ENCODE measurements at regions not wholly inside any gene's neighbourhood (a gene's known extent, or its start where the extent isn't known, plus 50 kb on each side); places are given as distances from the start of the nearest gene placed in this dataset.

DNA sequence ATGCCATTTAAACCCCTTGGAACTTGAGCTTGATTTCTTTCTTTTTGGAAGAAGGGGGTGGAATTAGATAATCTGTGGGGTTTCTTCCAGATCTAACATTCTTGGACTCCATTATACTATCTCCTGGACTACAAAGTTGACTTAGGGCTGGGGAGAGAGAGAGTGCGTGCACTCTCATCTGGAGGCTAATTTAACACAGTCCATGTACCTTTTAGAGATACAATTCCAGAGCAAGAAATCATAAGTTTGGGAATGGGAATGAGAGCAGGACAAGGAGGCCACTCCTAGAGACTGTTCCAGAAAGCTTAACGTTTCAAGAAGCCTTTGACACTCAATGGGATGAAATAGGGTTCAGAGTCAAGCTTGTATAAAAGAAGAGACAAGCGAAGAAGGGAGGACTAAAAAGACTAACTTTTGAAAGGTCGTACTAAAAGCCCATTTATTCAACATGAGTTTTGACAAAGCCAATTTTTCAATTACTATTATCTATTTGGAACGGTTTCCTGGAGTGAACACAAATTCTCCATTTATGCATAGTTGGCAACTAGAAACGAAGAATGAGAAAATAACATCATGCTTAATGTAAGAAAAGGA lies 83.4 kb downstream of the ACTL7B start:
- Histone ChIP-seq H3K4me1 (no peaks in the 10 kb centered on the region), H3K36me3 (no peaks in the 10 kb centered on the region), H3K27me3 (no peaks in the 10 kb centered on the region), H3K9me3 (no peaks in the 10 kb centered on the region), H3K27ac (no peak overlapping the region), H3K4me3 (no peak overlapping the region)
- WGBS, 2 donors (ENCODE audit: low coverage in 1 of 2): 68 to 74% methylated on average over 6 of the region's 6 CpGs
- in situ Hi-C loops (cut with MboI; ENCODE audit: low pct_ligation_motif_present in 1 of 4, low pct_unique_long_range_greater_than_20kb in 1 of 4, low sequenced_read_pairs in 3 of 4) (loop anchor here in 2 of 4 donors (25.0 kb wide), 2 partner anchors 1310 to 1360 kb away; no protein-coding TSS in a partner anchor), intact Hi-C loops (cut with DNase I; ENCODE audit: low total_unique reads) (no loop called here)
- TF ChIP-seq POLR2A (IDR thresholded peaks at IDR 0.05): no peak
- DNase-seq: no peak

DNA sequence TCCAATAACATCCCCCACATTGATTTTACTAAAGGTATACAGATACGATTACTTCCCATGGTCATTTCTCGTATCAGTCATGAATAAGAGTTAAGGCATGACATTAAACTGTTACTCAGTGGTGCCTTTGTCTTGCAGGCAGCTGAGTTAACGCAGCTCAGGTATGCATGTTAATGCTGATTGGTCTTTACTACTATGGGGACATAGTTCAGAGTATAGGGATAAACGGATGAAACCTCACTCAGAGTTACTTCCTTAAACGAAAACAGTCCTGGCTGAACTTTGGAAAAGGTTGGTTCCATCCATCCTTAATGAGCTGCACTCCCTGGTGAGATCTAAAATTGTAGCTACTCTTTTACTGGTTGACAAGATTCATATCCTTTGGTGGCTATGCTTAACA lies 87.0 kb downstream of the ACTL7B start:
- WGBS, 2 donors (ENCODE audit: low coverage in 1 of 2): 48 to 50% methylated on average over 4 to 5 of the region's 5 CpGs
- Histone ChIP-seq H3K27ac (no peak overlapping the region), H3K36me3 (no peaks in the 10 kb centered on the region), H3K4me1 (no peaks in the 10 kb centered on the region), H3K4me3 (no peak overlapping the region), H3K27me3 (no peaks in the 10 kb centered on the region), H3K9me3 (no peaks in the 10 kb centered on the region)
- intact Hi-C loops (cut with DNase I; ENCODE audit: low total_unique reads) (no loop called here), in situ Hi-C loops (cut with MboI; ENCODE audit: low pct_ligation_motif_present in 1 of 4, low pct_unique_long_range_greater_than_20kb in 1 of 4, low sequenced_read_pairs in 3 of 4) (loop anchor here in 2 of 4 donors (25.0 kb wide), 2 partner anchors 1306 to 1356 kb away; no protein-coding TSS in a partner anchor)
- DNase-seq: no peak
- TF ChIP-seq EP300 (IDR thresholded peaks at IDR 0.05; ENCODE audit: low read depth) (no peak), POLR2AphosphoS5 (IDR thresholded peaks at IDR 0.05) (no peak), POLR2A (IDR thresholded peaks at IDR 0.05) (no peak)
- TF ChIP-seq, protein P1, sequence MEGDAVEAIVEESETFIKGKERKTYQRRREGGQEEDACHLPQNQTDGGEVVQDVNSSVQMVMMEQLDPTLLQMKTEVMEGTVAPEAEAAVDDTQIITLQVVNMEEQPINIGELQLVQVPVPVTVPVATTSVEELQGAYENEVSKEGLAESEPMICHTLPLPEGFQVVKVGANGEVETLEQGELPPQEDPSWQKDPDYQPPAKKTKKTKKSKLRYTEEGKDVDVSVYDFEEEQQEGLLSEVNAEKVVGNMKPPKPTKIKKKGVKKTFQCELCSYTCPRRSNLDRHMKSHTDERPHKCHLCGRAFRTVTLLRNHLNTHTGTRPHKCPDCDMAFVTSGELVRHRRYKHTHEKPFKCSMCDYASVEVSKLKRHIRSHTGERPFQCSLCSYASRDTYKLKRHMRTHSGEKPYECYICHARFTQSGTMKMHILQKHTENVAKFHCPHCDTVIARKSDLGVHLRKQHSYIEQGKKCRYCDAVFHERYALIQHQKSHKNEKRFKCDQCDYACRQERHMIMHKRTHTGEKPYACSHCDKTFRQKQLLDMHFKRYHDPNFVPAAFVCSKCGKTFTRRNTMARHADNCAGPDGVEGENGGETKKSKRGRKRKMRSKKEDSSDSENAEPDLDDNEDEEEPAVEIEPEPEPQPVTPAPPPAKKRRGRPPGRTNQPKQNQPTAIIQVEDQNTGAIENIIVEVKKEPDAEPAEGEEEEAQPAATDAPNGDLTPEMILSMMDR (IDR thresholded peaks at IDR 0.05): no peak

DNA sequence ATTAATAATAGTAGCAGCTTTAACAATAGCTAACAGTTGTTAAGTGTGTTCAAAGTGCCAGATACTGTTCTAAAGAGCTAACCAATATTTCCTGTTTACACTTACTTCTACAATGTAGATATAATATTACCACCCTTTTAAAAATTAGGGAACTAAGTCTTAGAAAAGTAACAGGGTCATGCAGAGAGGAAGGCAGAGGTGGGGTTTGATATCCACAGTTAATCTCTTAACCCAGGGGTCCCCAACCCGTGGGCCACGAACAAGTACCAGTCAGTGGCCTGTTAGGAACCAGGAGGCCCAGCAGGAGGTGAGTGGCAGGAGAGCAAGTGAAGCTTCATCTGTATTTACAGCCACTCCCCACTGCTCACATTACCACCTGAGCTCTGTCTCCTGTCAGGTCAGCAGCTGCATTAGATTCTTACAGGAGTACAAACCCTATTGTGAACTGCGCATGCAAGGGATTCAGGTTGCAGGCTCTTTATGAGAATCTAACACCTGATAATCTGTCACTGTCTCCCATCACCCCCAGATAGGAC lies 89.1 kb downstream of the ACTL7B start:
- WGBS, 2 donors (ENCODE audit: low coverage in 1 of 2): 80 to 85% methylated on average over 1 to 3 of the region's 3 CpGs

DNA sequence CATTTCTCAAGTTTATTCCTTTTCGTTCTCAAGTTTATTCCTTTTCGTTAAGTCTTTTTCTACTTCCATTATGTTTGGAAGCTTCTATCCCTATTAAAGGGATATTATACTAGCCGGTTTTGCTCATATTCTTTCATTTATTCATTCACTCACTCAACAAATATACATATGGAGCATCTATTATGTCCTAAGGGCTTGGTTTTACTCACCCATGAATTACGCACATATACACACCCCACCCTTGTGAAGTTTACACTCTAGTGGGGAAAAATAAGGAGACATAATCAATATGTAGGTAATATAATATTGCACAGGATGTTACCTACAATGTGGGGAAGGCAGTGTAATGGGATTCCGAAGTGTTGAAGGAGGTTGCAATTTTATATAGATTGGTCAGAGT lies 90.5 kb downstream of the ACTL7B start:
- no peaks in the 10 kb centered on the region for H3K36me3 ChIP-seq
- in situ Hi-C loops (cut with MboI; ENCODE audit: low pct_ligation_motif_present in 1 of 4, low pct_unique_long_range_greater_than_20kb in 1 of 4, low sequenced_read_pairs in 3 of 4): loop anchor here in 2 of 4 donors (25.0 kb wide), 2 partner anchors 1303 to 1353 kb away; no protein-coding TSS in a partner anchor
- TF ChIP-seq EP300 (IDR thresholded peaks at IDR 0.05; ENCODE audit: low read depth) (no peak), POLR2AphosphoS5 (IDR thresholded peaks at IDR 0.05) (no peak), POLR2A (IDR thresholded peaks at IDR 0.05) (no peak)
- TF ChIP-seq, protein P1 (IDR thresholded peaks at IDR 0.05): no peak
- no peak for DNase-seq
- peaks cover 0 to 5% (median 0%) of the 10 kb centered on the region in 4 donors for H3K4me1 ChIP-seq
- H3K9me3 ChIP-seq: no peaks in the 10 kb centered on the region
- WGBS, 2 donors (ENCODE audit: low coverage in 1 of 2): 87 to 96% methylated on average over 5 of the region's 5 CpGs
- no peak overlapping the region for H3K4me3 ChIP-seq
- no peak overlapping the region for H3K27ac ChIP-seq
- intact Hi-C loops (cut with DNase I; ENCODE audit: low total_unique reads): no loop called here
- no peaks in the 10 kb centered on the region for H3K27me3 ChIP-seq

More for the DNA sequence above, 89.1 kb downstream of the ACTL7B start:
- no peak for DNase-seq
- H3K36me3 ChIP-seq: no peaks in the 10 kb centered on the region
- in situ Hi-C loops (cut with MboI; ENCODE audit: low pct_ligation_motif_present in 1 of 4, low pct_unique_long_range_greater_than_20kb in 1 of 4, low sequenced_read_pairs in 3 of 4) (loop anchor here in 2 of 4 donors (25.0 kb wide), 2 partner anchors 1304 to 1354 kb away; no protein-coding TSS in a partner anchor), intact Hi-C loops (cut with DNase I; ENCODE audit: low total_unique reads) (no loop called here)
- H3K27me3 ChIP-seq: no peaks in the 10 kb centered on the region
- TF ChIP-seq POLR2A (IDR thresholded peaks at IDR 0.05): no peak
- TF ChIP-seq, protein P1 (IDR thresholded peaks at IDR 0.05): no peak
- TF ChIP-seq POLR2AphosphoS5 (IDR thresholded peaks at IDR 0.05): no peak
- TF ChIP-seq EP300 (IDR thresholded peaks at IDR 0.05; ENCODE audit: low read depth): no peak
- no peaks in the 10 kb centered on the region for H3K9me3 ChIP-seq
- no peak overlapping the region for H3K4me3 ChIP-seq
- peaks cover 0 to under 1% (median 0%) of the 10 kb centered on the region in 4 donors for H3K4me1 ChIP-seq
- H3K27ac ChIP-seq: no peak overlapping the region

All from transverse colon (tissue), 4 donors.